HEK293T (cell line): ENCODE measurements at regions not wholly inside any gene's neighbourhood (a gene's known extent, or its start where the extent isn't known, plus 50 kb on each side); places are given as distances from the start of the nearest gene placed in this dataset.

Experiments used
- CTCF ChIA-PET: fragments of 350-600 bp; formaldehyde crosslinking; extraction: SDS; loops from one replicate; lab custom pipeline; 2021; ENCODE audit warnings: antibody characterized with exemption, inconsistent platforms; lab: Yijun Ruan, JAX
- POLR2A ChIA-PET: fragments of 350-600 bp; formaldehyde crosslinking; extraction: SDS; loops from one replicate; lab custom pipeline; 2020; ENCODE audit warnings: antibody characterized with exemption, inconsistent platforms; lab: Yijun Ruan, JAX
- DNase-seq: peaks from one replicate; pipeline ENCODE4 v3.0.0; 2012; ENCODE audit warnings: mixed read lengths; ENCODE audit errors: extremely low spot score
- ARNT ChIP-seq: fragments of 450-650 bp; IDR thresholded peaks from 2 replicates; pipeline ENCODE4 v1.6.1; 2017; ENCODE audit warnings: mild to moderate bottlenecking
- BHLHE40 ChIP-seq: fragments of 450-650 bp; IDR thresholded peaks from 2 replicates; pipeline ENCODE4 v1.6.1; 2016; ENCODE audit warnings: mild to moderate bottlenecking, moderate library complexity, borderline replicate concordance
- CTBP1 ChIP-seq: fragments of 450-650 bp; IDR thresholded peaks from 2 replicates; pipeline ENCODE4 v1.6.1; 2016; ENCODE audit warnings: borderline replicate concordance
- ELF4 ChIP-seq: fragments of 450-650 bp; IDR thresholded peaks from 2 replicates; pipeline ENCODE4 v1.6.1; 2017; ENCODE audit warnings: antibody characterized with exemption
- FOXA1 ChIP-seq: fragments of 450-650 bp; IDR thresholded peaks from 2 replicates; pipeline ENCODE4 v1.6.1; 2016; ENCODE audit warnings: mild to moderate bottlenecking
- FOXK2 ChIP-seq: fragments of 450-650 bp; IDR thresholded peaks from 2 replicates; pipeline ENCODE4 v1.6.1; 2016; ENCODE audit warnings: mild to moderate bottlenecking
- FOXM1 ChIP-seq: fragments of 450-650 bp; IDR thresholded peaks from 2 replicates; pipeline ENCODE4 v1.6.1; 2017; ENCODE audit warnings: mild to moderate bottlenecking, borderline replicate concordance
- HDGF ChIP-seq: fragments of 450-650 bp; IDR thresholded peaks from 2 replicates; pipeline ENCODE4 v1.6.1; 2017; ENCODE audit warnings: antibody characterized with exemption, borderline replicate concordance
- L3MBTL2 ChIP-seq: fragments of 450-650 bp; conservative IDR thresholded peaks from 2 replicates; pipeline ENCODE4 v1.6.1; 2016; ENCODE audit warnings: mild to moderate bottlenecking
- LEF1 ChIP-seq: fragments of 450-650 bp; IDR thresholded peaks from 2 replicates; pipeline ENCODE4 v1.6.1; 2017; ENCODE audit warnings: mild to moderate bottlenecking, borderline replicate concordance
- NFRKB ChIP-seq: fragments of 450-650 bp; IDR thresholded peaks from 2 replicates; pipeline ENCODE4 v1.6.1; 2016; ENCODE audit warnings: mild to moderate bottlenecking, moderate library complexity
- PKNOX1 ChIP-seq: fragments of 450-650 bp; IDR thresholded peaks from 2 replicates; pipeline ENCODE4 v1.6.1; 2016
- SP1 ChIP-seq: fragments of 450-650 bp; IDR thresholded peaks from 2 replicates; pipeline ENCODE4 v1.6.1; 2017
- SUZ12 ChIP-seq: fragments of 450-650 bp; IDR thresholded peaks from 2 replicates; pipeline ENCODE4 v1.6.1; 2016; ENCODE audit warnings: mild to moderate bottlenecking
- TARDBP ChIP-seq: fragments of 450-650 bp; IDR thresholded peaks from 2 replicates; pipeline ENCODE4 v1.6.1; 2016
- ZNF384 ChIP-seq: fragments of 450-650 bp; IDR thresholded peaks from 2 replicates; pipeline ENCODE4 v1.6.1; 2016

GRCh38 chr1:63718541-63718970 is 55.3 kb upstream of the ROR1 start:
- POLR2A ChIA-PET: no interaction called here
- CTCF ChIA-PET: no interaction called here
- no peak for TF ChIP-seq HDGF
- TF ChIP-seq L3MBTL2: no peak
- TF ChIP-seq TARDBP: no peak
- TF ChIP-seq ARNT: no peak
- TF ChIP-seq ZNF384: no peak
- no peak for TF ChIP-seq CTBP1
- no peak for TF ChIP-seq NFRKB
- no peak for TF ChIP-seq PKNOX1
- DNase-seq: no peak

DNA sequence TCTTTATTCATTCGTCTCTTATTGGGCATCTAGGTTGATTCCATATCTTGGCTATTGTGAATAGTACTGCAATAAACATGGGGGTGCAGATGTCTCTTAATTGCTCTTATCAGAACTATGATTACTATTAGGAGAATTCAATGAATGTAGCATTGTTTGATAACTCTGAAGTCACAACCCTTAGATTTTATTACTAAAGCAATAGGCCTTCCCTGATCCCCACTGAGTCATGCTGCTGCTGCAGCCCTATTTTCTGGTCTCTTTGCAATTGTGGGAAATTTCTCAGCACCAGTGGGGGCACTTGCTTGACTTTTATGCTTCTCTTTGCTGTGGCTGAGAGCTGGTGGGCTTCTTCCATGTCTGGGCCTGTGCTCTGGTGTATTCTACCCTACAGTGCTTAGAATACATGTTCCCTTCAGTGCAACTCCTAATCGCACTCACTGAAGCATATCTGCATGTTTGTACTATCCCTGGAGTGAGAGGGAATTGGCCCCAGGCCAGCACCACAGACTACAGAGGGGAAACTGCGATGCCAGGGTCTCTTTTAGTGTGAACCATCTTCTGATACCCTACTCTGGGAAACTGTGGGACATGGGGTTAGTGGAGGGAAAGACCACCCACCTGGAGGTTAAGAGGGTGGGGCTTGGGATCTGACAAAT is 52.2 kb upstream of the ROR1 start:
- no peak for DNase-seq
- ChIA-PET CTCF (no interaction called here), POLR2A (no interaction called here)
- no peak for TF ChIP-seq TARDBP
- TF ChIP-seq SUZ12: no peak
- no peak for TF ChIP-seq PKNOX1
- no peak for TF ChIP-seq L3MBTL2
- no peak for TF ChIP-seq ZNF384
- no peak for TF ChIP-seq SP1
- no peak for TF ChIP-seq FOXA1
- TF ChIP-seq LEF1: no peak
- no peak for TF ChIP-seq CTBP1

DNA sequence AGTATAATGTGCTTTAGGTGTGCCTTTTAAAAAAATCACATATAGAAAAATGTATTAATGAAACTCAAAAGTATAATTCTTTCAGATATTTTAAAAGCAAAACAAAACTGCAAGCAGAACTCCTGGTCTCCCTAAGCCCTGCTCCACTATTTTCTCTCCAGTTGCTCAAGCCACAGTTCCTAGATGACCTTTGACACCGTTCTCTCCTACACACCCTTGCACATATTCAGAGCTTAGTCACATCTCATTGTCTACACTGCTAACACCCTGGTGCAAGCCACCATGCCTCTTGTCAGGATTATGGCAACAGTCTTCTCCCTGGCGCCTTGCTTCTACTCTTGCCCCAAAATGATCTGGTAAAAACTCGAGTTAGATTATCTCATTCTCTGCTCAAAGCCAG is 50.2 kb upstream of the ROR1 start:
- POLR2A ChIA-PET: no interaction called here
- CTCF ChIA-PET: no interaction called here
- TF ChIP-seq CTBP1 (no peak), FOXA1 (no peak), HDGF (no peak), ELF4 (no peak), LEF1 (no peak), ARNT (no peak), TARDBP (no peak), SUZ12 (no peak), L3MBTL2 (no peak), NFRKB (no peak), ZNF384 (no peak), FOXK2 (no peak), BHLHE40 (no peak), PKNOX1 (no peak), FOXM1 (no peak), SP1 (no peak)
- DNase-seq: no peak
